PC-9 (cell line): ENCODE measurements at regions not wholly inside any gene's neighbourhood (a gene's known extent, or its start where the extent isn't known, plus 50 kb on each side); places are given as distances from the start of the nearest gene placed in this dataset.

Source experiments
- EZH2 ChIP-seq: fragments of 200-600 bp; sonication (generic); IDR thresholded peaks from 2 replicates; pipeline ENCODE4 v1.8.0; 2017; ENCODE audit warnings: antibody characterized with exemption, low read depth
- TF ChIP-seq, protein P1 (sequence below): fragments of 200-600 bp; sonication (generic); conservative IDR thresholded peaks from 2 replicates; pipeline ENCODE4 v1.6.1; 2017; ENCODE audit warnings: mixed run types, antibody characterized with exemption, mild to moderate bottlenecking, moderate library complexity

- TF ChIP-seq, protein P1, sequence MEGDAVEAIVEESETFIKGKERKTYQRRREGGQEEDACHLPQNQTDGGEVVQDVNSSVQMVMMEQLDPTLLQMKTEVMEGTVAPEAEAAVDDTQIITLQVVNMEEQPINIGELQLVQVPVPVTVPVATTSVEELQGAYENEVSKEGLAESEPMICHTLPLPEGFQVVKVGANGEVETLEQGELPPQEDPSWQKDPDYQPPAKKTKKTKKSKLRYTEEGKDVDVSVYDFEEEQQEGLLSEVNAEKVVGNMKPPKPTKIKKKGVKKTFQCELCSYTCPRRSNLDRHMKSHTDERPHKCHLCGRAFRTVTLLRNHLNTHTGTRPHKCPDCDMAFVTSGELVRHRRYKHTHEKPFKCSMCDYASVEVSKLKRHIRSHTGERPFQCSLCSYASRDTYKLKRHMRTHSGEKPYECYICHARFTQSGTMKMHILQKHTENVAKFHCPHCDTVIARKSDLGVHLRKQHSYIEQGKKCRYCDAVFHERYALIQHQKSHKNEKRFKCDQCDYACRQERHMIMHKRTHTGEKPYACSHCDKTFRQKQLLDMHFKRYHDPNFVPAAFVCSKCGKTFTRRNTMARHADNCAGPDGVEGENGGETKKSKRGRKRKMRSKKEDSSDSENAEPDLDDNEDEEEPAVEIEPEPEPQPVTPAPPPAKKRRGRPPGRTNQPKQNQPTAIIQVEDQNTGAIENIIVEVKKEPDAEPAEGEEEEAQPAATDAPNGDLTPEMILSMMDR, result no peak
- TF ChIP-seq EZH2, result no peak
Observed at GRCh38 chr10:3274414-3274813, 101.8 kb upstream of the PITRM1 start.
